Brain microvascular endothelial cell (primary cell): ENCODE measurements at regions not wholly inside any gene's neighbourhood (a gene's known extent, or its start where the extent isn't known, plus 50 kb on each side); places are given as distances from the start of the nearest gene placed in this dataset.

Experiments used
- DNase-seq: peaks from one replicate; pipeline ENCODE4 v3.0.0-alpha.2; 2020
- H3K27ac ChIP-seq: fragments of 250-450 bp; sonication (Bioruptor Pico); 2 replicates; pipeline ENCODE4 v1.5.1; 2020; ENCODE audit warnings: mild to moderate bottlenecking, moderate library complexity
- H3K27me3 ChIP-seq: fragments of 250-450 bp; sonication (Bioruptor Pico); replicated peaks from 2 replicates; pipeline ENCODE4 v1.5.1; 2020; ENCODE audit warnings: mild to moderate bottlenecking
- H3K36me3 ChIP-seq: fragments of 250-450 bp; sonication (Bioruptor Pico); replicated peaks from 2 replicates; pipeline ENCODE4 v1.5.1; 2020; ENCODE audit warnings: mild to moderate bottlenecking
- H3K4me3 ChIP-seq: 2 replicates; pipeline ENCODE4 v1.5.1; 2011; ENCODE audit warnings: low read depth, mild to moderate bottlenecking, control low read depth, low read length, moderate library complexity
- CTCF ChIP-seq: IDR thresholded peaks from 2 replicates; pipeline ENCODE4 v1.5.1; 2011; ENCODE audit warnings: low read depth, mild to moderate bottlenecking, moderate library complexity, low read length, control low read depth, inconsistent platforms; ENCODE audit errors: missing control alignments
- in situ Hi-C: cut with HindIII; loops from 2 replicates; pipeline ENCODE4 v1.10.0; 2017; ENCODE audit warnings: low sequenced_read_pairs, low pct_ligation_motif_present

GRCh38 chr22:34851918-34852662 is 213.9 kb upstream of the ISX start:
- Histone ChIP-seq H3K27me3 (no peaks in the 10 kb centered on the region), H3K27ac (no peak overlapping the region), H3K36me3 (no peaks in the 10 kb centered on the region), H3K4me3 (no peak overlapping the region)
- no peak for DNase-seq
- TF ChIP-seq CTCF = no peak
- in situ Hi-C loops = no loop called here

GRCh38 chr22:34855471-34855870 is 210.5 kb upstream of the ISX start:
- DNase-seq = no peak
- H3K4me3 ChIP-seq = no peak overlapping the region
- in situ Hi-C loops = no loop called here
- no peaks in the 10 kb centered on the region for H3K36me3 ChIP-seq
- no peak overlapping the region for H3K27ac ChIP-seq
- no peak for TF ChIP-seq CTCF
- no peaks in the 10 kb centered on the region for H3K27me3 ChIP-seq

GRCh38 chr22:34858066-34858465 is 207.9 kb upstream of the ISX start:
- Histone ChIP-seq H3K27me3 (no peaks in the 10 kb centered on the region), H3K36me3 (no peaks in the 10 kb centered on the region), H3K4me3 (no peak overlapping the region), H3K27ac (no peak overlapping the region)
- in situ Hi-C loops = no loop called here
- DNase-seq = no peak
- TF ChIP-seq CTCF = no peak

- H3K36me3 ChIP-seq = no peaks in the 10 kb centered on the region
- H3K27ac ChIP-seq = no peak overlapping the region
- no peak for TF ChIP-seq CTCF
- H3K27me3 ChIP-seq = no peaks in the 10 kb centered on the region
- in situ Hi-C loops = no loop called here
- DNase-seq = no peak
- no peak overlapping the region for H3K4me3 ChIP-seq
Measured at GRCh38 chr22:34861787-34862186, 204.2 kb upstream of the ISX start.

GRCh38 chr22:34866081-34866480 is 199.9 kb upstream of the ISX start:
- in situ Hi-C loops = no loop called here

More at GRCh38 chr22:34866081-34866480, 199.9 kb upstream of the ISX start:
- Histone ChIP-seq H3K27me3 (no peaks in the 10 kb centered on the region), H3K36me3 (no peaks in the 10 kb centered on the region), H3K27ac (no peak overlapping the region), H3K4me3 (no peak overlapping the region)
- no peak for DNase-seq
- no peak for TF ChIP-seq CTCF
